OCI-LY3 (cell line): ENCODE measurements at regions not wholly inside any gene's neighbourhood (a gene's known extent, or its start where the extent isn't known, plus 50 kb on each side); places are given as distances from the start of the nearest gene placed in this dataset.

Source experiments
- CTCF ChIP-seq: fragments of 200-600, 300-600 bp; sonication (generic); IDR thresholded peaks from 2 replicates; pipeline ENCODE4 v1.5.1; 2014; ENCODE audit warnings: antibody characterized with exemption, low read length, low read depth
- EZH2phosphoT487 ChIP-seq: fragments of 200-600 bp; shearing (Covaris generic); IDR thresholded peaks from 2 replicates; pipeline ENCODE4 v1.6.1; 2018; ENCODE audit warnings: antibody characterized with exemption, mixed run types, low read depth

GRCh38 chr7:35386816-35387706 lies 133.2 kb upstream of the TBX20 start:
- TF ChIP-seq CTCF (no peak), EZH2phosphoT487 (no peak)
